ENCODE measurements at regions not wholly inside any gene's neighbourhood (a gene's known extent, or its start where the extent isn't known, plus 50 kb on each side); places are given as distances from the start of the nearest gene placed in this dataset.

- H2AFZ ChIP-seq (ENCODE audit: low read length): no peak overlapping the region
- POLR2A ChIA-PET: no interaction called here
- no peaks in the 10 kb centered on the region for H3K9me3 ChIP-seq (ENCODE audit: low read length)
- no peaks in the 10 kb centered on the region for H3K79me2 ChIP-seq (ENCODE audit: insufficient read depth, low read length)
- in situ Hi-C loops (cut with HindIII; ENCODE audit: extremely low pct_ligation_motif_present, low pct_unique_long_range_greater_than_20kb) (no loop called here), intact Hi-C loops (cut with micrococcal nuclease; ENCODE audit: unreplicated experiment) (no loop called here)
- CTCF ChIA-PET (ENCODE audit: low intra/inter-chr PET ratio, low total read pairs): no interaction called here
- BruUV-seq (replicated peaks): no TSS peak
- ATAC-seq (peak; percentile 85), DNase-seq (ENCODE audit: low spot score) (peak; percentile 53), FAIRE-seq (no peak)
- no peak overlapping the region for H3K9ac ChIP-seq (ENCODE audit: insufficient read depth, low read depth, low read length)
- peaks cover 16% of the 10 kb centered on the region for H3K4me1 ChIP-seq (ENCODE audit: insufficient read depth, low read length)
- peaks cover 0 to 14% of the 10 kb centered on the region in 2 experiments; a peak in 1 of 5 replicates for H3K27me3 ChIP-seq (ENCODE audit: control insufficient read depth in 1 of 2, insufficient read depth in 2 of 2, low read length in 2 of 2)
- no peak overlapping the region for H3K4me3 ChIP-seq (replicated peaks in 1 of 3; ENCODE audit: insufficient read depth in 1 of 3, low read depth in 2 of 3, low read length in 3 of 3)
- no peaks in the 10 kb centered on the region for H3K36me3 ChIP-seq (replicated peaks in 1 of 2; ENCODE audit: control insufficient read depth in 1 of 2, insufficient read depth in 2 of 2, low read length in 2 of 2)
- H3K4me2 ChIP-seq (ENCODE audit: low read depth, low read length): no peak overlapping the region
- WGBS (ENCODE audit: low lambda C conversion rate): 7% methylated on average over 2 of the region's 3 CpGs
- H3K27ac ChIP-seq (ENCODE audit: extremely low read length, insufficient read depth, low read length): no peak overlapping the region
- no peaks in the 10 kb centered on the region for H4K20me1 ChIP-seq (ENCODE audit: insufficient read depth, low read length)
- TF ChIP-seq NR2F1 (CRISPR knock-in tag; IDR thresholded peaks at IDR 0.05) (peak in 1 of 2 experiments; percentile 39; a peak in 1 of 4 replicates), NFE2 (CRISPR knock-in tag; IDR thresholded peaks at IDR 0.05) (no peak), GABPB1 (CRISPR knock-in tag; IDR thresholded peaks at IDR 0.05) (peak; percentile 33; the same call in 1 of the 2 replicates), ARID5B (CRISPR knock-in tag; IDR thresholded peaks at IDR 0.05) (peak; percentile 34), AGO1 (IDR thresholded peaks at IDR 0.05; ENCODE audit: low read depth, low read length, poor library complexity, severe bottlenecking) (no peak), RARA (CRISPR knock-in tag; IDR thresholded peaks at IDR 0.05) (peak; percentile 43; the same call in 1 of the 2 replicates), FOSL2 (CRISPR knock-in tag; IDR thresholded peaks at IDR 0.05) (peak; percentile 93), TCF7 (IDR thresholded peaks at IDR 0.05; ENCODE audit: low read depth) (0 out of 2 replicates have a peak, but pooled peaks have one; percentile 15), POLR2A (IDR thresholded peaks at IDR 0.05; ENCODE audit: insufficient read depth in 1 of 2, low read depth in 2 of 2, low read length in 2 of 2) (no peak), XRCC5 (optimal IDR thresholded peaks at IDR 0.05; ENCODE audit: low read length) (peak; percentile 13)
- TF ChIP-seq, protein P1, sequence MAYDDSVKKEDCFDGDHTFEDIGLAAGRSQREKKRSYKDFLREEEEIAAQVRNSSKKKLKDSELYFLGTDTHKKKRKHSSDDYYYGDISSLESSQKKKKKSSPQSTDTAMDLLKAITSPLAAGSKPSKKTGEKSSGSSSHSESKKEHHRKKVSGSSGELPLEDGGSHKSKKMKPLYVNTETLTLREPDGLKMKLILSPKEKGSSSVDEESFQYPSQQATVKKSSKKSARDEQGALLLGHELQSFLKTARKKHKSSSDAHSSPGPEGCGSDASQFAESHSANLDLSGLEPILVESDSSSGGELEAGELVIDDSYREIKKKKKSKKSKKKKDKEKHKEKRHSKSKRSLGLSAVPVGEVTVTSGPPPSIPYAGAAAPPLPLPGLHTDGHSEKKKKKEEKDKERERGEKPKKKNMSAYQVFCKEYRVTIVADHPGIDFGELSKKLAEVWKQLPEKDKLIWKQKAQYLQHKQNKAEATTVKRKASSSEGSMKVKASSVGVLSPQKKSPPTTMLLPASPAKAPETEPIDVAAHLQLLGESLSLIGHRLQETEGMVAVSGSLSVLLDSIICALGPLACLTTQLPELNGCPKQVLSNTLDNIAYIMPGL (CRISPR knock-in tag; IDR thresholded peaks at IDR 0.05; ENCODE audit: borderline replicate concordance in 1 of 2, low read depth in 1 of 2): no peak
- TF ChIP-seq, protein P2, sequence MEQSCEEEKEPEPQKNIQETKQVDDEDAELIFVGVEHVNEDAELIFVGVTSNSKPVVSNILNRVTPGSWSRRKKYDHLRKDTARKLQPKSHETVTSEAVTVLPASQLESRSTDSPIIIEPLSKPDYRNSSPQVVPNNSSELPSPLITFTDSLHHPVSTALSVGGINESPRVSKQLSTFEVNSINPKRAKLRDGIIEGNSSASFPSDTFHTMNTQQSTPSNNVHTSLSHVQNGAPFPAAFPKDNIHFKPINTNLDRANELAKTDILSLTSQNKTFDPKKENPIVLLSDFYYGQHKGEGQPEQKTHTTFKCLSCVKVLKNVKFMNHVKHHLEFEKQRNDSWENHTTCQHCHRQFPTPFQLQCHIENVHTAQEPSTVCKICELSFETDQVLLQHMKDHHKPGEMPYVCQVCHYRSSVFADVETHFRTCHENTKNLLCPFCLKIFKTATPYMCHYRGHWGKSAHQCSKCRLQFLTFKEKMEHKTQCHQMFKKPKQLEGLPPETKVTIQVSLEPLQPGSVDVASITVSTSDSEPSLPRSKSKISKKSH (CRISPR knock-in tag; IDR thresholded peaks at IDR 0.05; ENCODE audit: borderline replicate concordance): no peak
- TF ChIP-seq, protein P3, sequence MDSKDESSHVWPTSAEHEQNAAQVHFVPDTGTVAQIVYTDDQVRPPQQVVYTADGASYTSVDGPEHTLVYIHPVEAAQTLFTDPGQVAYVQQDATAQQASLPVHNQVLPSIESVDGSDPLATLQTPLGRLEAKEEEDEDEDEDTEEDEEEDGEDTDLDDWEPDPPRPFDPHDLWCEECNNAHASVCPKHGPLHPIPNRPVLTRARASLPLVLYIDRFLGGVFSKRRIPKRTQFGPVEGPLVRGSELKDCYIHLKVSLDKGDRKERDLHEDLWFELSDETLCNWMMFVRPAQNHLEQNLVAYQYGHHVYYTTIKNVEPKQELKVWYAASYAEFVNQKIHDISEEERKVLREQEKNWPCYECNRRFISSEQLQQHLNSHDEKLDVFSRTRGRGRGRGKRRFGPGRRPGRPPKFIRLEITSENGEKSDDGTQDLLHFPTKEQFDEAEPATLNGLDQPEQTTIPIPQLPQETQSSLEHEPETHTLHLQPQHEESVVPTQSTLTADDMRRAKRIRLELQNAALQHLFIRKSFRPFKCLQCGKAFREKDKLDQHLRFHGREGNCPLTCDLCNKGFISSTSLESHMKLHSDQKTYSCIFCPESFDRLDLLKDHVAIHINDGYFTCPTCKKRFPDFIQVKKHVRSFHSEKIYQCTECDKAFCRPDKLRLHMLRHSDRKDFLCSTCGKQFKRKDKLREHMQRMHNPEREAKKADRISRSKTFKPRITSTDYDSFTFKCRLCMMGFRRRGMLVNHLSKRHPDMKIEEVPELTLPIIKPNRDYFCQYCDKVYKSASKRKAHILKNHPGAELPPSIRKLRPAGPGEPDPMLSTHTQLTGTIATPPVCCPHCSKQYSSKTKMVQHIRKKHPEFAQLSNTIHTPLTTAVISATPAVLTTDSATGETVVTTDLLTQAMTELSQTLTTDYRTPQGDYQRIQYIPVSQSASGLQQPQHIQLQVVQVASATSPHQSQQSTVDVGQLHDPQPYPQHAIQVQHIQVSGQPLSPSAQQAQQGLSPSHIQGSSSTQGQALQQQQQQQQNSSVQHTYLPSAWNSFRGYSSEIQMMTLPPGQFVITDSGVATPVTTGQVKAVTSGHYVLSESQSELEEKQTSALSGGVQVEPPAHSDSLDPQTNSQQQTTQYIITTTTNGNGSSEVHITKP (CRISPR knock-in tag; IDR thresholded peaks at IDR 0.05; ENCODE audit: low read depth): peak; percentile 70; the same call in 1 of the 2 replicates
Measured at GRCh38 chr9:99433555-99433954, 211.5 kb downstream of the SEC61B start.
